HuH-7 (cell line): ENCODE measurements at regions not wholly inside any gene's neighbourhood (a gene's known extent, or its start where the extent isn't known, plus 50 kb on each side); places are given as distances from the start of the nearest gene placed in this dataset.

Experiments
- DNase-seq: peaks from one replicate; pipeline ENCODE4 v3.0.0; 2011; ENCODE audit warnings: low spot score

GRCh38 chr4:106429885-106430284 is 61.3 kb upstream of the GIMD1 start:
- no peak for DNase-seq

DNA sequence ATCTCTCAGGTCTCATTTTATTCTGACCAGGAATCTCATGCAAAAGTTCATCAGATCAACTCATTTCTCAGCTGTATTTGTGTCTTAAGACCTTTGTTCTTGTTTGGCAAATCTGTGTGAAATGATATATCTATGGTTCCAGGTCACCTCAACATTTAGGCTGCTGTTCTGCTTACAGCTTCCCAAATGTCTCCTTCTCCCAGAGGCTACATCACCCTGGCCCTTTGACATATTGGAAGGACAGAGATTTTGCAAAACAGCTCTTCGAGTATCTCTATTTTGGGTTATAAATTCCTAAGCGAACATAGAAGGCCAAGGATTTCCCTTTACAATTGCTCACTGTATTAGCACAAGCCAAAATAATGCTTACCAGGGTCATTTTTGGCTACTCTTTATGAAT is 57.5 kb upstream of the GIMD1 start:
- DNase-seq = no peak

DNA sequence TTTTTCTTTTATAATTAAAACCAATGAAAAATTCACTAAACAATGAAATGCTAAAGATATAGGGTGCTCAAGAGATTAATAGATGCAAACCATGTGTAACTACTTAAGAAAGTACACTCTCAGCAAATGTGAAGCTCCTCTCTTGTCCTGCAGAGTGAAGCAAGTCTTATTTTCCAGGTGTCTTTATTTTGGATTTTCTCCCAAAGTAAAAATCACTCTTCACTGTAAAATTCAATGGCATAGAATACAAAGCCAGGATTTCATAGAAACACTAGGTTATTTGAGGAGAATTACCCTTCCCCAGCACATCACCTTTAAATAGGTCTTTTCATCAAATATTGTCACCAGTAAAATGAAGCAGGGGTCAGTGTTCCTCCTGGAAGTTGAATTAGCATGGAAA is 57.0 kb upstream of the GIMD1 start:
- DNase-seq = no peak

DNA sequence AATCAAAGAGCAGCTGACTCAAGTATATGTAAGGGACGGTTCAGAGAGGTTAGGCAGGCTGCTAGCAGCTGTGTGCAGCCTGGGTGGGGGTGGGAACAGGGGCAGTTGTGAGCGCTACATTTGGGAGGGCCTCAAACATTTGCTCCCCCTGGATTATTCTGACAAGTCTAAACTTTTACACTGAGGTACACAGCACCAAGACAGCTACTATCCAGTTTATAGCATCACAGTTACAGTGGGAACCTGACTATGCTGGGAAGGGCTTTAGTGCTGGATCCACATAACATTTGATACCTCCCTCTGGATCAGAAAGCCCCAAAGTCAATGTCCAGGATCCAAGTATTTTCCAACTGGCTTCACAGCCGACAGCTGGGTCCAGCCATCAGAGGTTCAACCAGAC is 55.8 kb upstream of the GIMD1 start:
- no peak for DNase-seq

GRCh38 chr4:106423791-106424190 is 55.2 kb upstream of the GIMD1 start:
- no peak for DNase-seq

DNA sequence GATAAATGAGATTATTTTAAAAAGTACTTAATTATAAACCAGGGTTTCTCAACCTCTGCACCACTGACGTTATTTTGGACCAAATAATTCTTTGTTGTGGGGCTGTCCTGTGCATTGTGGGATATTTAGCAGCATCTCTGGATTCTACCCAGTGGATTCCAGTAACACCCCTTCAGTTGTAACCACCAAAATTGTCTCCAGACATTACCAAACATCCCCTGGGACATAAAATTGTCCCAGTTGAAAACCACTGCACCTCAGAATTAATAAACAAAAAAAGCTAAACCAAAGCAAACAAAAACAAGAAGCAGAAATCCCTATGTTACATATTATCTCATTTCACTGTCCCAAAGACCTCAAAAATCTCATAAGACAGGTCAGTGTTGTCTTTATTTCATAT is 54.2 kb upstream of the GIMD1 start:
- DNase-seq = no peak

- DNase-seq = no peak
These were observed 53.1 kb upstream of the GIMD1 start for GRCh38 chr4:106421441-106422296.

DNA sequence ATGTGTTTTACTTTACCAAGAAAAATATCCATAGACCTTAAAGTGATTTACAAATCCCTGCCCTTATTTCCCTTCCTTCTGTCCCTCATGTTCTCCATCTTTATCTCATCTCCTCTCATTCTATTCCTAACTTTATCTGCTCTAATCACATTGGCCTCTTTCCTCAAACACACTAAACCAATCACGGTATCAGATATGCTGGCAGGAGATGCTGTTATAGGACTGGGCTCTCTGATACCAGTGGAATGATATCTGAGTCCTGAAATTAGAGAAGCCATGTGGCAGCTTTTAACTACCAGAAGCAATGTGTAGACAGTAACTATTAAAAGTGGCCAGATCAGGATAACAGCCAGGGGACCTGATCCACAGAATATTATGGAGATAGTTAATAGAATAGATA is 49.9 kb upstream of the GIMD1 start:
- DNase-seq = no peak
